GM12878 (cell line): ENCODE measurements at regions not wholly inside any gene's neighbourhood (a gene's known extent, or its start where the extent isn't known, plus 50 kb on each side); places are given as distances from the start of the nearest gene placed in this dataset.
"Not testable (repeated sequence)": the region's sequence is repeated elsewhere in the genome, so short reads cannot be mapped to it uniquely, and the experiment has no call there.

Experiments
- ATAC-seq: fragments of 200-7000 bp; cut with Tn5 transposase; 3 replicates; pipeline ENCODE4 v1.9.1; 2020; ENCODE audit warnings: mild to moderate bottlenecking, moderate library complexity
- BruUV-seq: library from RNA; stranded (reverse); fragments of 400-500 nt; replicated peaks from 2 replicates; lab custom pipeline; 2021; lab: Mats Ljungman, UMichigan
- CTCF ChIA-PET: fragments of 300-600 bp; sonication (Branson Sonifier 250); formaldehyde crosslinking; extraction: SDS; loops from one replicate; lab custom pipeline; 2021; ENCODE audit warnings: inconsistent platforms; lab: Yijun Ruan, JAX
- POLR2A ChIA-PET: fragments of 350-600 bp; formaldehyde crosslinking; extraction: SDS; loops from one replicate; lab custom pipeline; 2021; ENCODE audit warnings: inconsistent platforms; lab: Charles Lee
- RAD21 ChIA-PET: fragments of 300-600 bp; sonication (Branson Sonifier 250); formaldehyde crosslinking; loops from one replicate; lab custom pipeline; 2023; ENCODE audit warnings: antibody characterized with exemption; ENCODE audit not compliant: unreplicated experiment; lab: Charles Lee
- SMC1A ChIA-PET: fragments of 300-600 bp; sonication (Branson Sonifier 250); formaldehyde crosslinking; loops from one replicate; lab custom pipeline; 2023; ENCODE audit not compliant: unreplicated experiment, uncharacterized antibody; lab: Charles Lee
- DNase-seq: peaks from one replicate; pipeline ENCODE4 v3.0.0-alpha.2; 2011; ENCODE audit warnings: low read depth, low spot score
- FAIRE-seq: peaks from 3 replicates; lab custom pipeline; 2011; peaks lifted over from hg19 to GRCh38; lab: Jason Lieb, UNC
- H2AFZ ChIP-seq: 2 replicates; pipeline ENCODE4 v1.6.0; 2011; ENCODE audit warnings: low read depth, low read length, control low read depth; ENCODE audit not compliant: control insufficient read depth
- H3K27ac ChIP-seq: 2 replicates; pipeline ENCODE4 v1.5.1; 2011; ENCODE audit warnings: control low read depth; ENCODE audit not compliant: control insufficient read depth, insufficient read depth
- H3K27me3 ChIP-seq, 2 experiments: replicated peaks in 1 of 2; 2 replicates each; pipeline versions ENCODE4 v1.6.0 to v1.6.1; 2011; ENCODE audit warnings: low read length in 1 of 2; ENCODE audit not compliant: control insufficient read depth in 2 of 2, insufficient read depth in 2 of 2
- H3K36me3 ChIP-seq, 2 experiments: 2 replicates each; pipeline ENCODE4 v1.5.1; 2011; ENCODE audit warnings: low read length in 1 of 2; ENCODE audit not compliant: control insufficient read depth in 2 of 2, insufficient read depth in 2 of 2
- H3K4me1 ChIP-seq: 2 replicates; pipeline ENCODE4 v1.6.1; 2011; ENCODE audit warnings: mild to moderate bottlenecking, low read length, moderate library complexity, mixed read lengths; ENCODE audit not compliant: control insufficient read depth, insufficient read depth
- H3K4me2 ChIP-seq: 2 replicates; pipeline ENCODE4 v1.6.0; 2011; ENCODE audit warnings: control low read depth; ENCODE audit not compliant: control insufficient read depth, insufficient read depth
- H3K4me3 ChIP-seq: fragments of 200-600 bp; sonication (generic); 2 replicates; pipeline ENCODE4 v1.5.1; 2016
- H3K79me2 ChIP-seq: 2 replicates; pipeline ENCODE4 v1.6.0; 2011; ENCODE audit warnings: low read length; ENCODE audit not compliant: control insufficient read depth, insufficient read depth
- H3K9ac ChIP-seq: 2 replicates; pipeline ENCODE4 v1.8.0; 2011; ENCODE audit warnings: low read length, control low read depth, mixed read lengths; ENCODE audit not compliant: control insufficient read depth, insufficient read depth
- H3K9me3 ChIP-seq: replicated peaks from 3 replicates; pipeline ENCODE4 v1.5.1; 2011; ENCODE audit warnings: mild to moderate bottlenecking, low read length; ENCODE audit not compliant: control insufficient read depth, insufficient read depth
- H4K20me1 ChIP-seq: 2 replicates; pipeline ENCODE4 v1.6.0; 2011; ENCODE audit not compliant: control insufficient read depth, insufficient read depth
- PAX8 ChIP-seq: fragments of 450-650 bp; IDR thresholded peaks from 2 replicates; pipeline ENCODE4 v1.6.1; 2017; ENCODE audit warnings: mild to moderate bottlenecking, moderate library complexity
- POLR2A ChIP-seq: IDR thresholded peaks from 2 replicates; pipeline ENCODE4 v1.6.1; 2011; ENCODE audit warnings: low read depth, mild to moderate bottlenecking, low read length
- RAD21 ChIP-seq: IDR thresholded peaks from 2 replicates; pipeline ENCODE4 v1.6.1; 2011; ENCODE audit warnings: mild to moderate bottlenecking, low read depth, low read length, moderate library complexity; ENCODE audit not compliant: insufficient read depth
- SMC3 ChIP-seq: IDR thresholded peaks from 2 replicates; pipeline ENCODE4 v1.6.1; 2011; ENCODE audit warnings: low read length, improper control_type of control experiment, borderline replicate concordance
- WGBS: methylation state at CpG from one replicate; pipeline ENCODE4 v1.1.6; 2016; ENCODE audit warnings: low lambda C conversion rate; ENCODE audit not compliant: insufficient replicate concordance, insufficient coverage; ENCODE audit errors: missing lambda C conversion rate; 5-methylcytosine and 5-hydroxymethylcytosine counted together
- in situ Hi-C: fragments of 300-500 bp; cut with MboI; formaldehyde crosslinking; loops from 9 replicates; pipeline ENCODE4 v1.14.3; 2018; ENCODE audit warnings: mixed read lengths
- intact Hi-C: fragments of 100-400 bp; cut with micrococcal nuclease; formaldehyde crosslinking; loops from one replicate; pipeline ENCODE4 v1.14.2; 2022; ENCODE audit not compliant: unreplicated experiment
- TF ChIP-seq, protein P1 (sequence below), 3 experiments: IDR thresholded peaks in 2 of 3; conservative IDR thresholded peaks in 1 of 3; 2 replicates each; pipeline ENCODE4 v1.5.1; 2011; ENCODE audit warnings: low read depth in 3 of 3, low read length in 3 of 3, mild to moderate bottlenecking in 3 of 3, control low read depth in 2 of 3, moderate library complexity in 2 of 3, inconsistent platforms in 1 of 3, mixed read lengths in 1 of 3; ENCODE audit not compliant: control insufficient read depth in 2 of 3, insufficient read depth in 1 of 3; ENCODE audit errors: extremely low read depth in 1 of 3

DNA sequence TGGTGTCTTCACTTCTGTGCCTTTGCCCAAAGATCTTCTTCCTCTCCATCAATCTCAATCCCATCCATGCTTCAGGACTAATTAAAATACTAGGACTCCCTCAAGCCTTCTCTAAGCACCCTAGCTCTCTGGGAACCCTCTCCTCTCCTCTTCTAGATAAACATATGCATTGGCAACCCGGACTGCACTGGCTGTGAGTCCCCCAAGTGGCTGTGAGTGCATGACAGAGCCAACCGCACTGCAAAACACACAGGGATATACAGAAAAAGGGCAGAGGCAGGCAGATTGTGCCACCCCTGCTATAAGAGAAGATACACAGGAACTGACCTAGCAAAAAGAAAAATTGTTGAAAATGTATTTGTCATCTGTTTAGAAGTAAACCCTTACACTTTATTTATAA is 457.1 kb downstream of the MFSD1 start (continued):
- TF ChIP-seq POLR2A: no peak

DNA sequence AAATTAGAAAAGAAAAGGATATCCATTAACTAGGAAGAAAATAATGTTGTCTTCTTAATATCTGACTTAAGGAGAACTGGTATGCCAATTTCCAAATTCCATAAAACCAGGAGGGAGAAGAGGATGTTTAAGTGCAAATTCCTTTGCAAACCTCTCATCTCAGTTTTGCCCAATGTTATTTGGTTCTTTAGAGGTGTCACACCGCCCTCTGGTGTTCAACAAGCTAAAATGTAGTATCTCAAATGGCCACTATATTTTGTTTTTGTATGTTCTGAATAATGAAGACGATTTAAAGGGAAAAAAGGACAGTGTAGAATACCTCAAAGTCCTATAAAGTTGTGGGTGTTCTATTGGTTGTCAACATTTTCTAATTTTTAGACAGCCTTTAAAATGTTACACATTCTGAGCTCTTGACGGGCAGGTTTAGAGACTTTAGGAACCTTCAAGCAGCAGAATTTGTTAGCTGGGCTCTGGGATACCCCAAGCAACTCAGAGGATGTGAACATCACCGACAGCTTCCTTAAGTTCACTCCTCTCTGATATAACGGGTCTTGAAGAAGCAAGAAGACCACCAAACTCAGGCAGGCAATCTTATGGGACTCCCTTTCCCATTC is 458.3 kb downstream of the MFSD1 start:
- no TSS peak for BruUV-seq
- Histone ChIP-seq H2AFZ (no peak overlapping the region), H3K27ac (no peak overlapping the region), H3K4me1 (no peaks in the 10 kb centered on the region), H3K9ac (no peak overlapping the region), H3K4me3 (no peak overlapping the region), H3K9me3 (no peaks in the 10 kb centered on the region), H3K27me3 (no peaks in the 10 kb centered on the region; a peak in 1 of 4 replicates), H3K4me2 (no peak overlapping the region), H3K79me2 (no peaks in the 10 kb centered on the region), H3K36me3 (no peaks in the 10 kb centered on the region), H4K20me1 (no peaks in the 10 kb centered on the region; the same call in 1 of the 2 replicates)
- intact Hi-C loops (loop anchor here (1.0 to 10.0 kb wide), 4 partner anchors 130 to 745 kb away; no protein-coding TSS in a partner anchor), in situ Hi-C loops (no loop called here)
- SMC1A ChIA-PET: interaction anchor here (0.6 to 4.9 kb wide), 12 partner anchors 10 to 465 kb away, joined by 3 to 41 read pairs (median 3); no protein-coding TSS in a partner anchor
- ATAC-seq: peak; percentile 79
- FAIRE-seq: peak; percentile 31
- POLR2A ChIA-PET: no interaction called here
- 4% methylated on average over 5 of the region's 5 CpGs for WGBS
- RAD21 ChIA-PET: interaction anchor here (0.8 to 6.5 kb wide), 8 partner anchors 130 to 477 kb away, joined by 3 to 62 read pairs (median 4); no protein-coding TSS in a partner anchor
- CTCF ChIA-PET: interaction anchor here (0.6 to 7.5 kb wide), 36 partner anchors 8 to 605 kb away, joined by 3 to 141 read pairs (median 4); no protein-coding TSS in a partner anchor
- TF ChIP-seq, protein P1, sequence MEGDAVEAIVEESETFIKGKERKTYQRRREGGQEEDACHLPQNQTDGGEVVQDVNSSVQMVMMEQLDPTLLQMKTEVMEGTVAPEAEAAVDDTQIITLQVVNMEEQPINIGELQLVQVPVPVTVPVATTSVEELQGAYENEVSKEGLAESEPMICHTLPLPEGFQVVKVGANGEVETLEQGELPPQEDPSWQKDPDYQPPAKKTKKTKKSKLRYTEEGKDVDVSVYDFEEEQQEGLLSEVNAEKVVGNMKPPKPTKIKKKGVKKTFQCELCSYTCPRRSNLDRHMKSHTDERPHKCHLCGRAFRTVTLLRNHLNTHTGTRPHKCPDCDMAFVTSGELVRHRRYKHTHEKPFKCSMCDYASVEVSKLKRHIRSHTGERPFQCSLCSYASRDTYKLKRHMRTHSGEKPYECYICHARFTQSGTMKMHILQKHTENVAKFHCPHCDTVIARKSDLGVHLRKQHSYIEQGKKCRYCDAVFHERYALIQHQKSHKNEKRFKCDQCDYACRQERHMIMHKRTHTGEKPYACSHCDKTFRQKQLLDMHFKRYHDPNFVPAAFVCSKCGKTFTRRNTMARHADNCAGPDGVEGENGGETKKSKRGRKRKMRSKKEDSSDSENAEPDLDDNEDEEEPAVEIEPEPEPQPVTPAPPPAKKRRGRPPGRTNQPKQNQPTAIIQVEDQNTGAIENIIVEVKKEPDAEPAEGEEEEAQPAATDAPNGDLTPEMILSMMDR (IDR thresholded peaks at IDR 0.05 in 2 of 3, conservative IDR thresholded peaks at IDR 0.05 in 1 of 3; ENCODE audit: control insufficient read depth in 2 of 3, extremely low read depth in 1 of 3, insufficient read depth in 1 of 3, low read depth in 3 of 3, low read length in 3 of 3): peak; percentile 50 to 70 (median 59); a peak in 5 of 6 replicates
- TF ChIP-seq RAD21 (peak; percentile 91), PAX8 (no peak), SMC3 (peak; percentile 79; the same call in 1 of the 2 replicates)
- no peak for DNase-seq

DNA sequence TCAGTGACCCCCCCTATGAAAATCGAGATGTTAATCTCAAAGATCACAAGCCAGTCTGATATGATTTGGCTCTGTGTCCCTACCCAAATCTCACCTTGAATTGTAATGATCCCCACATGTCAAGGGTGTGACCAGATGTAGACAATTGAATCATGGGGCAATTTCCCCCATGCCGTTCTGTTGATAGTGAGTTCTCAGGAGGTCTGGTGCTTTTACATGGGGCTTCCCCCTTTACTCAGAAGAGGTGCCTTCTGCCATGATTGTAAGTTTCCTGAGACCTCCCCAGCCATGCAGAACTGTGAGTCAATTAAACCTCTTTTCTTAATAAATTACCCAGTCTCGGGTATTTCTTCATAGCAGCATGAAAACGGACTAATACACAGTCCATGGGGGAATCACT is 459.5 kb downstream of the MFSD1 start:
- H3K27ac ChIP-seq, H3K4me3 ChIP-seq, H3K4me1 ChIP-seq, H3K36me3 ChIP-seq, DNase-seq, H4K20me1 ChIP-seq, H3K9ac ChIP-seq, H2AFZ ChIP-seq, H3K9me3 ChIP-seq, in situ Hi-C loops, H3K79me2 ChIP-seq, FAIRE-seq, H3K4me2 ChIP-seq, H3K27me3 ChIP-seq, BruUV-seq, POLR2A ChIA-PET: not testable (repeated sequence)
- ChIA-PET CTCF (interaction anchor here (1.1 to 7.5 kb wide), 11 partner anchors 10 to 547 kb away, joined by 3 to 141 read pairs (median 9); no protein-coding TSS in a partner anchor), SMC1A (interaction anchor here (1.3 to 4.9 kb wide), 3 partner anchors 344 to 415 kb away, joined by 4 to 41 read pairs (median 7); no protein-coding TSS in a partner anchor), RAD21 (interaction anchor here (6.5 kb wide), 1 partner anchor 415 kb away, joined by 62 read pairs; no protein-coding TSS in a partner anchor)
- WGBS: 0% methylated on average over 4 of the region's 4 CpGs
- peak; percentile 66 for ATAC-seq
- intact Hi-C loops: loop anchor here (10.0 kb wide), 1 partner anchor 743 kb away; no protein-coding TSS in a partner anchor
